Nephron (organoid): ENCODE measurements at regions not wholly inside any gene's neighbourhood (a gene's known extent, or its start where the extent isn't known, plus 50 kb on each side); places are given as distances from the start of the nearest gene placed in this dataset.

Source experiments
- H3K27ac Mint-ChIP-seq, 3 experiments: 2 replicates each; pipeline ENCODE4 v1.8.0; 2020; ENCODE audit warnings: mixed read lengths in 3 of 3, mild to moderate bottlenecking in 2 of 3, moderate library complexity in 1 of 3
- H3K27me3 Mint-ChIP-seq: 2 replicates; pipeline ENCODE4 v1.8.0; 2021; ENCODE audit warnings: low read depth, mild to moderate bottlenecking, moderate library complexity, mixed read lengths
- H3K36me3 Mint-ChIP-seq: 2 replicates; pipeline ENCODE4 v1.8.0; 2020; ENCODE audit warnings: low read depth, mixed read lengths
- H3K4me1 Mint-ChIP-seq: 2 replicates; pipeline ENCODE4 v1.8.0; 2020; ENCODE audit warnings: mixed read lengths
- H3K4me3 Mint-ChIP-seq, 3 experiments: 2 replicates each; pipeline ENCODE4 v1.8.0; 2020; ENCODE audit warnings: mild to moderate bottlenecking in 3 of 3, mixed read lengths in 3 of 3, moderate library complexity in 2 of 3
- H3K9me3 Mint-ChIP-seq: 2 replicates; pipeline ENCODE4 v1.8.0; 2020; ENCODE audit warnings: mixed read lengths
- TF ChIP-seq, protein P1 (sequence below), 3 experiments: fragments of 200-600 bp; sonication (generic); IDR thresholded peaks; one replicate each; pipeline ENCODE4 v1.5.0; 2021; ENCODE audit warnings: antibody characterized with exemption in 3 of 3; ENCODE audit not compliant: unreplicated experiment in 3 of 3

GRCh38 chr10:9657530-9657929, 1360.1 kb upstream of the CELF2 start:
- no peaks in the 10 kb centered on the region for H3K36me3 Mint-ChIP-seq
- H3K27ac Mint-ChIP-seq = no peak overlapping the region
- H3K4me3 Mint-ChIP-seq = no peak overlapping the region
- H3K9me3 Mint-ChIP-seq = peaks cover 9% of the 10 kb centered on the region
- peaks cover 14% of the 10 kb centered on the region for H3K4me1 Mint-ChIP-seq
- TF ChIP-seq, protein P1, sequence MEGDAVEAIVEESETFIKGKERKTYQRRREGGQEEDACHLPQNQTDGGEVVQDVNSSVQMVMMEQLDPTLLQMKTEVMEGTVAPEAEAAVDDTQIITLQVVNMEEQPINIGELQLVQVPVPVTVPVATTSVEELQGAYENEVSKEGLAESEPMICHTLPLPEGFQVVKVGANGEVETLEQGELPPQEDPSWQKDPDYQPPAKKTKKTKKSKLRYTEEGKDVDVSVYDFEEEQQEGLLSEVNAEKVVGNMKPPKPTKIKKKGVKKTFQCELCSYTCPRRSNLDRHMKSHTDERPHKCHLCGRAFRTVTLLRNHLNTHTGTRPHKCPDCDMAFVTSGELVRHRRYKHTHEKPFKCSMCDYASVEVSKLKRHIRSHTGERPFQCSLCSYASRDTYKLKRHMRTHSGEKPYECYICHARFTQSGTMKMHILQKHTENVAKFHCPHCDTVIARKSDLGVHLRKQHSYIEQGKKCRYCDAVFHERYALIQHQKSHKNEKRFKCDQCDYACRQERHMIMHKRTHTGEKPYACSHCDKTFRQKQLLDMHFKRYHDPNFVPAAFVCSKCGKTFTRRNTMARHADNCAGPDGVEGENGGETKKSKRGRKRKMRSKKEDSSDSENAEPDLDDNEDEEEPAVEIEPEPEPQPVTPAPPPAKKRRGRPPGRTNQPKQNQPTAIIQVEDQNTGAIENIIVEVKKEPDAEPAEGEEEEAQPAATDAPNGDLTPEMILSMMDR (IDR thresholded peaks at IDR 0.05; ENCODE audit: unreplicated experiment in 3 of 3) = no peak
- H3K27me3 Mint-ChIP-seq = no peaks in the 10 kb centered on the region

DNA sequence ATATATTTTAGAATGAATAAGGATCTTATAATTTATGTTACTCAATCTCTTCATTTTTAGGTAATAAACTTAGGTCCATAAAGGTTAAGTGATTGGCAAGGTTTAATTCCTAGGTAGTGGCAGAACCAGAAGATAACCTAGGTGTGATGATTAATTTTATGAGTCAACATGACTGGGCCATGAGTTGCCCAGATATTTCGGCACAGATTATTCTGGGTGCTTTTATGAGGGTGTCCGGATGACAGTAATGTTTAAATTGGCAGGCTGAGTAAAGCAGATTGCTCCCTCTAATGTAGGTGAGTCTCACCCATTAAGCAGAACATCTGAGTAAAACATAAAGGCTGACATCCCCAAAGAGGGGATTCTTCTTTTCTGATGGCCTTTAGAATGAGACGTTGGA, 1349.3 kb upstream of the CELF2 start:
- H3K27ac Mint-ChIP-seq = no peak overlapping the region
- H3K4me3 Mint-ChIP-seq = no peak overlapping the region
- peaks cover 8% of the 10 kb centered on the region for H3K9me3 Mint-ChIP-seq
- H3K4me1 Mint-ChIP-seq = no peaks in the 10 kb centered on the region
- H3K27me3 Mint-ChIP-seq = no peaks in the 10 kb centered on the region
- no peaks in the 10 kb centered on the region for H3K36me3 Mint-ChIP-seq
- TF ChIP-seq, protein P1 (IDR thresholded peaks at IDR 0.05; ENCODE audit: unreplicated experiment in 3 of 3) = no peak

DNA sequence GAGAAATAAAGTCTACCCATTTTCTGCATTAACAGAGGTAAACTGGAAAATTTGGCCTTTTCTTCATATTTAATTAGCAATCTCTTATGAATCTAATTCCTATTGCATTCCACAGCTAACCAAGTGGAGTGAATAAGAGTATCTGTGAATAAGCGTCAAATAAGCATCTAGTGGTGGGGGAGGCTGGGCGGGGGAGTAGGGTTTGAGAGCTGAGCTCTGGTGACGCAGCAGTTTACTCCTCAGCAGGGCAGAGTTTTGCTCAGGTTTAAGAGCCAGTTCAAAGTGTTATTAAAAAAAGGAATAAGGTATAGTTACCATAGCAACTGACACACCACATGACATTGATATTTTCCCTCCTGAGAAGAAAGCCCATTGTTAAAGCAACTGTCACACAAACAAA, 1346.8 kb upstream of the CELF2 start:
- no peak overlapping the region for H3K4me3 Mint-ChIP-seq
- no peaks in the 10 kb centered on the region for H3K27me3 Mint-ChIP-seq
- H3K4me1 Mint-ChIP-seq = no peaks in the 10 kb centered on the region

GRCh38 chr10:9681655-9682054, 1336.0 kb upstream of the CELF2 start:
- TF ChIP-seq, protein P1 (IDR thresholded peaks at IDR 0.05; ENCODE audit: unreplicated experiment in 3 of 3) = no peak
- Mint-ChIP-seq H3K27ac (no peak overlapping the region), H3K4me1 (no peaks in the 10 kb centered on the region), H3K27me3 (no peaks in the 10 kb centered on the region), H3K9me3 (peaks cover 18% of the 10 kb centered on the region), H3K4me3 (no peak overlapping the region), H3K36me3 (no peaks in the 10 kb centered on the region)

More for the DNA sequence above, 1346.8 kb upstream of the CELF2 start:
- H3K9me3 Mint-ChIP-seq = no peaks in the 10 kb centered on the region
- H3K36me3 Mint-ChIP-seq = no peaks in the 10 kb centered on the region
- no peak overlapping the region for H3K27ac Mint-ChIP-seq
- TF ChIP-seq, protein P1 (IDR thresholded peaks at IDR 0.05; ENCODE audit: unreplicated experiment in 3 of 3) = no peak

GRCh38 chr10:9682802-9683201, 1334.9 kb upstream of the CELF2 start:
- peaks cover 18% of the 10 kb centered on the region for H3K9me3 Mint-ChIP-seq
- no peaks in the 10 kb centered on the region for H3K27me3 Mint-ChIP-seq
- no peaks in the 10 kb centered on the region for H3K4me1 Mint-ChIP-seq
- H3K36me3 Mint-ChIP-seq = no peaks in the 10 kb centered on the region
- no peak overlapping the region for H3K27ac Mint-ChIP-seq
- no peak overlapping the region for H3K4me3 Mint-ChIP-seq
- TF ChIP-seq, protein P1 (IDR thresholded peaks at IDR 0.05; ENCODE audit: unreplicated experiment in 3 of 3) = no peak

GRCh38 chr10:9684186-9684585, 1333.5 kb upstream of the CELF2 start:
- TF ChIP-seq, protein P1 (IDR thresholded peaks at IDR 0.05; ENCODE audit: unreplicated experiment in 3 of 3) = no peak
- Mint-ChIP-seq H3K27me3 (no peaks in the 10 kb centered on the region), H3K27ac (no peak overlapping the region), H3K4me1 (no peaks in the 10 kb centered on the region), H3K36me3 (no peaks in the 10 kb centered on the region), H3K9me3 (peaks cover 16% of the 10 kb centered on the region), H3K4me3 (no peak overlapping the region)
